Tibial nerve (tissue), 4 donors: ENCODE measurements at regions not wholly inside any gene's neighbourhood (a gene's known extent, or its start where the extent isn't known, plus 50 kb on each side); places are given as distances from the start of the nearest gene placed in this dataset.

Source experiments
- CTCF ChIP-seq, 5 experiments: fragments of 200-600 bp in 3 of 5; fragments of 450-650 bp in 2 of 5; sonication (generic) in 3 of 5; IDR thresholded peaks; one replicate each; pipeline ENCODE4 v1.5.1; 2016 to 2019; ENCODE audit warnings: antibody characterized with exemption in 5 of 5, mild to moderate bottlenecking in 3 of 5, moderate library complexity in 2 of 5
- EP300 ChIP-seq, 2 donors: sonication (generic); formaldehyde crosslinking; IDR thresholded peaks; one replicate each; pipeline ENCODE4 v1.6.1; 2017; ENCODE audit warnings: antibody characterized with exemption in 2 of 2, mild to moderate bottlenecking in 1 of 2
- POLR2A ChIP-seq, 2 donors: fragments of 450-650 bp; IDR thresholded peaks; one replicate each; pipeline ENCODE4 v1.6.1; 2017; ENCODE audit warnings: antibody characterized with exemption in 2 of 2, mild to moderate bottlenecking in 2 of 2, moderate library complexity in 2 of 2

DNA sequence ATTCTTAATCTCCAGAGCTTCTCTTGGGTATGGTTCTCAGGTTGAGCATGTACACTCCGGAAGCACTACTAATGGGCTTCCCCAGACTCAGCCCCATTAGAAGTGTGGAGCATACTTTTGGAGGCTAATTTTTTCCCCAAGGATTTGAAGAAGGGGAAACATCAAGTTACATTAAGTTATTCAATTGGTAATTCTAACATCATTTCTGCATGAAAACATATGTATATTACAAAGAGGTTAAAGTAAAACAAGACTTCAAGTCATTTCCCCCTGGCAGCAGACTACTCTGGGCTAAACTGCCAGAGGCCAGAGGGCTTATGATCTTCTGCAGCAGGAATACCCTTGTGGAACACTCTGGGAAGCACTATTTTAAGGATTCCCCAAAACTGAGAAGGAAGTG is 227.7 kb upstream of the STK17B start:
- TF ChIP-seq CTCF (IDR thresholded peaks at IDR 0.05) = no peak
- TF ChIP-seq POLR2A (IDR thresholded peaks at IDR 0.05) = no peak
- no peak for TF ChIP-seq EP300 (IDR thresholded peaks at IDR 0.05)
